ENCODE measurements at regions not wholly inside any gene's neighbourhood (a gene's known extent, or its start where the extent isn't known, plus 50 kb on each side); places are given as distances from the start of the nearest gene placed in this dataset.
"Not testable (repeated sequence)": the region's sequence is repeated elsewhere in the genome, so short reads cannot be mapped to it uniquely, and the experiment has no call there.

DNA sequence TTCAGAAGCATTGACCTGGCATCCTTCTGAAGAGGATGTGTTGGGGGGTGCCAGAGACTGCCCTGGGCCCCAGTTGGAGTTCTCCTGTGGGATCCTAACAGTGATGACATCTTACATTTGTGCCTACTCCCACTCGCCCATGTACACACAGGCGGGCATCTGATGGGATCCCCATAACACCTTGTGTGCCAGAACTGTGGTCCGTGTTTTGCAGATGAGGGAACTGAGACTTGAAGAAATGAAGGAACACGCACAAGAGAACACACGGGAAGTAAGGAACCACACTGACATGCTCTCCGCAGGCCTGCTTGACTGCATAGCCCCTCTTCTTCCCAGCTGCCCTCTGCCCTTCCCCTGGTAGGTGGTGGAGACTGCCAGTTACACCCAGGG is 255.3 kb downstream of the MYCN start:
- DNase-seq = no peak

- DNase-seq = no peak
Measured at GRCh38 chr2:16194931-16195680, 254.8 kb downstream of the MYCN start.

GRCh38 chr2:16194530-16194929 is 254.2 kb downstream of the MYCN start:
- no peak for DNase-seq

DNA sequence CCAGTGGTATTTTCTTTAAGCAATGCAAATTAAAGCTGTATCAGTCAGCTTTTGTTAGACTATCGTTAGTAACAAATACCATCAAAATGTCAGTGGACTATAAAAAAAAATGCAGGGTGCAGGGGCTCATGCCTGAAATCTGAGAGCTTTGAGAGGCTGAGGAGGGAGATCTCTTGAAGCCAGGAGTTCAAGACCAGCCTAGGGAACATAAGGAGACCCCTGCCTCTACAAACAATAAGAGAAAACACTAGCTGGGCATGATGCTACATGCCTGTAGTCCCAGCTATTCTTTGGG is 253.7 kb downstream of the MYCN start:
- no peak for DNase-seq

DNA sequence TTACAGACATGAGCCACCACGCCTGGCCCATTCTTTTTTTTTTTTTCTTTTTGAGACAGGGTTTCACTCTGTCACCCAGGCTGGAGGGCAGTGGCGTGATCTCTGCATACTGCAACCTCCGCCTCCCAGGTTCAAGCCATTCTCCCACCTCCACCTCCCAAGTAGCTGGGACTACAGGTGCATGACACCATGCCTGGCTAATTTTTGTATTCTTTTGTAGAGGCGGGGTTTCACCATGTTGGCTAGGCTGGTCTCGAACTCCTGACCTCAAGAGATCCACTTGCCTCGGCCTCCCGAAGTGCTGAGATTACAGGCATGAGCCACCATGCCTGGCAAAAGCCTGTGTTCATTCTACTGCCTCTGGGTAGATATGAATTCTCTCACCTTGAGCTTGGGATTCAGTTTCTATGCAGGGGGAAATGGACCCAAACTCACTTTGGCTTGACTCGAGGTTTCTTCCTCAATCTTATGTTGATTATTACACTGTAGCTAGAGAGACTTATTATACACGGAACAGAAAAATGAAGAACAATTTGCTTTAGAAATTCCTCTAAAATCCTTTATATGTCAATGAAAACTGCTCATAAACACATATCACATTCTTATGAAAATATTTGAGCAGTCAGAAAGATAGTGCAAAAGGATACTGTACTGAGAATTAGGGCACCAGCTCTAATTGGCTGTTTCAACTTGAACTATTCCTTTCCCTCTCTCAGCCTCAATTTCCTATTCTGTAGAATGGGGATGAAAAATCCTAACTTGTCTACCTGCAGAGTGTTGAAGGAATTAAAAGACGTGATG is 252.3 kb downstream of the MYCN start:
- no peak for DNase-seq

DNA sequence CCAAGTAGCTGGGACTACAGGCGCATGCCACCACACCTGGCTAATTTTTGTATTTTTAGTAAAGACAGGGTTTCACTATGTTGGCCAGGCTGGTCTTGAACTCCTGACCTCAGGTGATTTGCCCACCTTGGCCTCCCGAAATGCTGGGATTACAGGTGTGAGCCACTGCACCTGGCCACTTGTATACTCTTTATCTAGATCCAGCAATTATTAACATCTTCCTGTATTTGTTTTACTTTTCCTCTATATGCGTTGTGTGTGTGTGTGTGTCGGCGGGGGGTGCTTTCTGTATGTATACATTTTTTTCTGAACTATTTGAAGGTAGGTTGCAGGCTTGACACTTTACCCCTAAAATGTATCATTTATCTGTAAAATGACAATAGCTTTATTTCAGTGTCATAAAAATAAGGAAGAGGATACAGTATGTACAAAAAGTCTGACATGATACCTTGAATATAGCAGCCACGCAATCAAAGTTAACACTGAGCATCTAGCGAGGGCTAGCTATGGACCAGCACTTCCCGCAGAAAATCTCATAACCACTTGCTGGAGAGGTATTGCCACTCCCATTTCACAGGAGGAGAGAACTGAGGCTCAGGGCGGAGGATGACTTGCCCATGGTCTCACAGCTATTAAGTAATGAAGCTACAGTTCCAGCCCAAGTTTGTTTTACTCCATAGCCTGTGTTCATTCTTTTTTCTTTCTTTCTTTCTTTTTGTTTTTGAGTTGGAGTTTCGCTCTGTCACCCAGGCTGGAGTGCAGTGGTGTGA is 251.3 kb downstream of the MYCN start:
- DNase-seq = no peak

DNA sequence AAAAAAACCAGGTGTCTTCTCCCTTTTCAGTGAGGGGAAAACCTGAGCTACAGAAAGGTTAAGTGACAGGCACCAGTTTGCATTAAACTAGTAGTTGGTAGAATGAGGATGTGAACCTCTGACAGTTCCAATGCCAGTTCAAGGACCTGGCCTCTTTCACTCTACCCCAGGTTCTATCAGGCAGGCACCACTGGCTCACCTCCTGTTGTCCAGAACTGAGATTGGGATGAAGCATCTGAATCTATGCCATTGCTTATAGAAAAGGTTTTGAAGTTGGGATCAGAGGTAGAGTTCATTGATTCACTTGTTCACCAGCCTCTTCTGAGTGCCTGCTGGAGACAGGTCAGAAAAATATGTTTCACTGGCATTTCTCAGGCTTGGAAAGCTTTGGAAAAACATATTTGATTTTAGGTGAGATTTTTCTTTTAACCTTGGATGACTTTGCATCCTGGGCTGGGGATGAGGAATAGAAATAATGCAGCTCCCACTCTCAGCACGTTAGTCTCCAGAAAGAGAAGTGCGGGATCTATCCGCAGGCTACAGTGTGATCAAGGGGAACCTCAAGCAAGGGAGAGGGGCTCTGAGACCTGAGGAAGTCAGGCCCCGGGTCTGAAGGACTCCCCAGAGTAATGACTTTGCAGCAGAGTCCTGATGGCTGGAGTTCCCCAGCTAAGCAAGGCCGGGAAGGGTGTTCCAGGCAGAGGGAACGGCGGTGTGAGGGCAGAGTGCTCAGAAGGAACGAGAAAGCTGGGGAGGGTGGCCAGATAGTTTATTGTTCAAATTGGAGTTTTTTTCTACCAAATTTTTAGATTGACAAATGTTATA is 250.3 kb downstream of the MYCN start:
- DNase-seq = no peak

- no peak for DNase-seq
Measured at GRCh38 chr2:16189836-16190160, 249.4 kb downstream of the MYCN start.

GRCh38 chr2:16189029-16189835 is 248.9 kb downstream of the MYCN start:
- no peak for DNase-seq

GRCh38 chr2:16188261-16188890 is 248.0 kb downstream of the MYCN start:
- no peak for DNase-seq

DNA sequence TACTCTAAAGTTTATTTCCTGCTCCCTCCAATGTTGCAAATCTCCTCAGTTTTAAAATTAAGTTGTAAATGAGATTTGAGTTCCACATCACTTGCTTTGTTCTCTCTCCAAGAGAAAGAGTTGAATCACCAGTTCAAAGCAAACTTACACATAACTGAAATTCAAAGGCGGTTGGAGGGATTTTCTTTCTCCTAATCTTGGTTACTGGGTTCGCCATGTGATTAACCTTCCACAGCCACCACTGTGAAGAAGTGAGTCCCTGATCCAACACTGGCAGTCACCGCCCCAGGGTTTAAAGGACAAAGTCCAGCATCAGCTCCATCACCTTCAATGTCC is 247.1 kb downstream of the MYCN start:
- no peak for DNase-seq

DNA sequence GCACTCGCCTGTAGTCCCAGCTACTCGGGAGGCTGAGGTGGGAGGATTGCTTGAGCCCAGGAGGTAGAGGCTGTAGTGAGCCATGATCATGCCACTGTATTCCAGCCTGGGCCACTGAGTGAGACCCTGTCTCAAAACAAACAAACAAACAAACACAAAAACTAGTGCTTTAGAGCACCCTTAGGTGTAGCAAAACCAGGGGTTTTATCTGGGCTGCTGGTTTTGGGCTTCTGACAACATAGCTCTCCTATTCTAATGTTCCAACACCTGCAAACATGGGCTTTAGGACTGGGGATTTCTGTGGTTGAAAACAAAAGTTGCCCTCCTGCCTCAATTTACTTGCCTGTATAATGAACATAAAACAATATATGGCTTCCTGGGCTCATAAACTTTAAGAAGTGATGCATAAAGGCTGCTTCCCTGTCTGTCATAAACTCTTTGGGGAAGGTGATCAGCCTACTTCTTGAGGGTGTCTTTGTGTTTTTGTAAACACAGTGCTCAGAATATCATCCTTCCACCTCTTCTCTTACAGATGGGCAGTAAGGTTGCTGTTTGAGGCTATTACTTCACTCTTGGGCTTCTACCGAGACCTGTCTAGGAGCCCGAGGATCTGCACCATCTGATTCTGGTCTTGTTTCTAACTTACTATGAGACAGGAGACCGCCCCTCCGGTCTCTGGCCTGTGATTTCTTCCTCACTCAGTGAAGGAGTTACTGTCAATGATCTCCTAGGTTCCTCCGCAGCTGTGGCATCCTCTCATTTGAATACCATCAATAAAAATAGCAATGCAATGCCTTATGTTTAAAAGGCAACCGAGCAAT is 246.5 kb downstream of the MYCN start:
- DNase-seq = no peak

GRCh38 chr2:16185801-16186272 is 245.5 kb downstream of the MYCN start:
- DNase-seq = no peak

DNA sequence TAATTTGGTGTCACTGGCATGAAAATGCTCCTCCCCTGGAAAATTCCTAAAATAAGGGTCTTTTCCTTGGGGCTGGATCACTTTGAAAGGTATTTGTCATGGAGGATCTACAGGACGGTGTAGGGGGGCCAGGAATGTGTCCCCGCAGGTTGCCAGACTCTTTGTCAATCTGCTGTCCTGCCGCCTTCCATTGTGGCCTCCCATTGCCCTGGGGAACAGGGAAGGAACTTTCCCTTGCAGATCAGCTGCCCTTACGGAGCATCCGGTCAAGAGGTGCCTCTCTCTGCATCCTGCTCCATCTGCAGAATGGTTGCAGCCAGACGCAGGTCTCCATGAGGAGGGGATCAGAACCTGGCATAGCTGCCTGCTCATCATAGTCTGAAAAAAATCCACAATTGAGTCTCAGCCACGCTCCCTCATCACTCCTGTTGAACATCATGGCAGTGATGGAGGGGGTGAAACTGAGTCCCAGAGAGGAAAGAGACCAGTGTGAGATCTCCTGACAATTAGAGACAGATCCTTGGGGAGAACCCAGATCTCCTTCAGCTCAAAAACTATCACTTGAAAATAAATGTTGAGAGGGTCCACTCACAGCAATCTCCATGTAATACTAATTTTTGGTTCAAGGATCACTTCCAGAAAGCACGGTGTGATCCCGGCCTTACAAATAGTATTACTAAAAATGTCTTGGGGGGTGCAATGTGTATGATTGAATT is 244.8 kb downstream of the MYCN start:
- DNase-seq = no peak

- no peak for DNase-seq
Measured at GRCh38 chr2:16184341-16184890, 244.1 kb downstream of the MYCN start.

GRCh38 chr2:16183345-16183744 is 243.0 kb downstream of the MYCN start:
- DNase-seq = no peak

DNA sequence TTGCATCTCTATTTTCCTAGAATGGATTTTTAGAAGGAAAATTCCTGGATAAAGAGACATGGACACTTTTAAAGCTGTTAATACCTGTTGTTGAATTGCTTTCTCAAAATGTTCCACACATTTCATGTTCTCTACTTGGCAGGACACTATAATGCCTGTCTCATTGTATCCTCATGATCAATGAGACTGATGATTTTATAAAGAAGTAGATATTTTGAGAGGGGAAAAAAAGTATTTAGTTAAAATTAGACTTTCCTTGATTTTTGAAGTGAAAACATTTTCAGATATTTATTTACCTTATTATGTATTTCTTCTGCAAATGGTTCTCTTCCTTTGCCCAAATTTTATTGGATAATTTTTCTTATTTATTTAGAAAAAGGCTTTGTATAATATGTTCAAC is 242.5 kb downstream of the MYCN start:
- no peak for DNase-seq

DNA sequence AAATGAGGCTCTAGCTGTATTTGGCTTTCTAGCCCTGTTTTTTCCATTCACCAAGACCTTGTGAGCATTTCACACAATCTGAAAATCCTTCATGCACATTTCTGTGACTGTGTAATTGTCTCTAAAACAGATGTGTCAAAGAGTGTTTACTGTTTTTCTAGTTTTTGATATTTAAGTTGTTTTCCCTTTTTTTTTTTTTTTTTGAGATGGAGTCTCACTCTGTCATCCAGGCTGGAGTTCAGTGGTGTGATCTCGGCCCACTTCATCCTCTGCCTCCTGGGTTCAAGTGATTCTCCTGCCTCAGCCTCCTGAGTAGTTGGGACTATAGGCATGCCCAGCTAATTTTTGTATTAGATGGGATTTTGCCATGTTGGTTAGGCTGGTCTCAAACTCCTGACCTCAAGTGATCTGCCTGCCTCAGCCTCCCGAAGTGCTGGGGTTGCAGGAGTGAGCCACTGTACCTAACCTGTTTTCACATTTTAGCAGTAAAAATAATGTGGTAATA is 242.0 kb downstream of the MYCN start:
- not testable (repeated sequence) for DNase-seq

DNA sequence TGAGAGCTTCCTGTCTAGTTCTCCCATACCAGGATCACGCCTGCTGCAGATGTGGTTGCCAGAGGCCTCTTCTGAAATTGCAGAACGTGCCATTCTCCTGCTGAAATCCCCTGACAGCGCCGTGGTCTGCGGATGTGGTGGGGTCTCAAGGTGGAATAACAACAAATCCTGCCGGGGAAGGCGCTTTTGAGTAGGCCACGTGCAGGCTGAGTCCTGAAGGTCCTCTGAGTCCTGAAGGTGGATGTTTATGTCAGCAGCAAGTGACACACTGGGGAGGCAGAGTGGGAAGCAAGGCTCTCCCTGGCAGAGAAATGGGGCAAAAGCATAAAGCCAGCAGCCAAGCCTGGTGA is 241.4 kb downstream of the MYCN start:
- DNase-seq = no peak
